ENCODE measurements at regions not wholly inside any gene's neighbourhood (a gene's known extent, or its start where the extent isn't known, plus 50 kb on each side); places are given as distances from the start of the nearest gene placed in this dataset.
A peak's percentile ranks its signal among the peaks of the same experiment; 100 is the strongest.

- TF ChIP-seq PRDM15 (CRISPR knock-in tag; IDR thresholded peaks at IDR 0.05) (no peak), STAT1 (conservative IDR thresholded peaks at IDR 0.05) (no peak), NKRF (conservative IDR thresholded peaks at IDR 0.05) (no peak), TCF3 (IDR thresholded peaks at IDR 0.05; ENCODE audit: borderline replicate concordance, insufficient read depth, low read depth, low read length) (no peak), RAD51 (IDR thresholded peaks at IDR 0.05) (no peak), ZBTB4 (CRISPR knock-in tag; IDR thresholded peaks at IDR 0.05) (no peak), ATF3 (IDR thresholded peaks at IDR 0.05; ENCODE audit: borderline replicate concordance, extremely low read depth, low read depth, low read length) (no peak), FOXK2 (IDR thresholded peaks at IDR 0.05) (no peak), IRF5 (IDR thresholded peaks at IDR 0.05; ENCODE audit: borderline replicate concordance) (no peak), YY1 (IDR thresholded peaks at IDR 0.05; ENCODE audit: low read depth, low read length) (no peak), MTA3 (IDR thresholded peaks at IDR 0.05; ENCODE audit: borderline replicate concordance, low read length) (peak; percentile 63; the same call in 1 of the 2 replicates), BCLAF1 (IDR thresholded peaks at IDR 0.05) (no peak)
These were observed 1131.3 kb upstream of the MAP3K7 start (continued) for GRCh38 chr6:91718198-91718597.

Data from GM12878 (cell line).